SK-N-SH treated with all-trans-retinoic acid at 6 μM for 48 hours (cell line): ENCODE measurements at regions not wholly inside any gene's neighbourhood (a gene's known extent, or its start where the extent isn't known, plus 50 kb on each side); places are given as distances from the start of the nearest gene placed in this dataset.

ENCODE experiments used
- ATAC-seq: fragments of 200-7000 bp; cut with Tn5 transposase; 3 replicates; pipeline ENCODE4 v1.9.1; 2020; ENCODE audit warnings: mild to moderate bottlenecking, moderate library complexity
- ARNTL ChIP-seq: fragments of 450-650 bp; formaldehyde crosslinking; IDR thresholded peaks from 2 replicates; pipeline ENCODE4 v1.5.0; 2020; ENCODE audit warnings: low read depth, mild to moderate bottlenecking, moderate library complexity, borderline replicate concordance
- CSDC2 ChIP-seq: fragments of 250-450 bp; sonication (Bioruptor Pico); IDR thresholded peaks from 2 replicates; pipeline ENCODE4 v1.5.0; 2020; ENCODE audit warnings: mild to moderate bottlenecking, moderate library complexity
- ESRRG ChIP-seq: fragments of 250-450 bp; sonication (Bioruptor Pico); IDR thresholded peaks from 2 replicates; pipeline ENCODE4 v1.6.1; 2021; ENCODE audit warnings: mild to moderate bottlenecking
- GLIS3 ChIP-seq: fragments of 250-450 bp; sonication (Bioruptor Pico); IDR thresholded peaks from 2 replicates; pipeline ENCODE4 v1.5.0; 2020; ENCODE audit warnings: mild to moderate bottlenecking, moderate library complexity
- ISL1 ChIP-seq: fragments of 250-450 bp; sonication (Bioruptor Pico); IDR thresholded peaks from 2 replicates; pipeline ENCODE4 v2.1.2; 2022; ENCODE audit warnings: mild to moderate bottlenecking, moderate library complexity
- RARB ChIP-seq: fragments of 250-450 bp; sonication (Bioruptor Pico); IDR thresholded peaks from 2 replicates; pipeline ENCODE4 v1.8.0; 2021; ENCODE audit warnings: mild to moderate bottlenecking, moderate library complexity
- TCF4 ChIP-seq: fragments of 250-450 bp; sonication (Bioruptor Pico); IDR thresholded peaks from 2 replicates; pipeline ENCODE4 v1.8.0; 2021; ENCODE audit warnings: mild to moderate bottlenecking, moderate library complexity, borderline replicate concordance
- TOX ChIP-seq: fragments of 250-450 bp; sonication (Bioruptor Pico); IDR thresholded peaks from 2 replicates; pipeline ENCODE4 v1.8.0; 2021; ENCODE audit warnings: mild to moderate bottlenecking, moderate library complexity, borderline replicate concordance
- ZFP3 ChIP-seq: fragments of 250-450 bp; sonication (Bioruptor Pico); IDR thresholded peaks from 2 replicates; pipeline ENCODE4 v1.5.0; 2020; ENCODE audit warnings: mild to moderate bottlenecking, moderate library complexity
- ZFP30 ChIP-seq: fragments of 450-650 bp; formaldehyde crosslinking; IDR thresholded peaks from 2 replicates; pipeline ENCODE4 v1.5.0; 2022; ENCODE audit warnings: mild to moderate bottlenecking, moderate library complexity
- ZNF565 ChIP-seq: fragments of 450-650 bp; formaldehyde crosslinking; conservative IDR thresholded peaks from 2 replicates; pipeline ENCODE4 v1.5.0; 2020; ENCODE audit warnings: low read depth, mild to moderate bottlenecking, moderate library complexity
- ZNF70 ChIP-seq: fragments of 450-650 bp; formaldehyde crosslinking; IDR thresholded peaks from 2 replicates; pipeline ENCODE4 v1.5.0; 2020; ENCODE audit warnings: mild to moderate bottlenecking, moderate library complexity
- TF ChIP-seq, protein P1 (sequence below): fragments of 250-450 bp; sonication (Bioruptor Pico); IDR thresholded peaks from 2 replicates; pipeline ENCODE4 v1.8.0; 2021; ENCODE audit warnings: low read depth, mild to moderate bottlenecking, moderate library complexity, borderline replicate concordance
- TF ChIP-seq, protein P2 (sequence below): fragments of 250-450 bp; sonication (Bioruptor Pico); IDR thresholded peaks from 2 replicates; pipeline ENCODE4 v1.5.0; 2020; ENCODE audit warnings: mild to moderate bottlenecking, moderate library complexity
- TF ChIP-seq, protein P3 (sequence below): fragments of 250-450 bp; sonication (Bioruptor Pico); IDR thresholded peaks from 2 replicates; pipeline ENCODE4 v1.5.1; 2020; ENCODE audit warnings: low read depth, mild to moderate bottlenecking, moderate library complexity
- TF ChIP-seq, protein P4 (sequence below): fragments of 250-450 bp; sonication (Bioruptor Pico); IDR thresholded peaks from 2 replicates; pipeline ENCODE4 v1.5.1; 2021; ENCODE audit warnings: mild to moderate bottlenecking, moderate library complexity
- TF ChIP-seq, protein P5 (sequence below): fragments of 250-450 bp; sonication (Bioruptor Pico); IDR thresholded peaks from 2 replicates; pipeline ENCODE4 v1.8.0; 2020; ENCODE audit warnings: mild to moderate bottlenecking, moderate library complexity, borderline replicate concordance

DNA sequence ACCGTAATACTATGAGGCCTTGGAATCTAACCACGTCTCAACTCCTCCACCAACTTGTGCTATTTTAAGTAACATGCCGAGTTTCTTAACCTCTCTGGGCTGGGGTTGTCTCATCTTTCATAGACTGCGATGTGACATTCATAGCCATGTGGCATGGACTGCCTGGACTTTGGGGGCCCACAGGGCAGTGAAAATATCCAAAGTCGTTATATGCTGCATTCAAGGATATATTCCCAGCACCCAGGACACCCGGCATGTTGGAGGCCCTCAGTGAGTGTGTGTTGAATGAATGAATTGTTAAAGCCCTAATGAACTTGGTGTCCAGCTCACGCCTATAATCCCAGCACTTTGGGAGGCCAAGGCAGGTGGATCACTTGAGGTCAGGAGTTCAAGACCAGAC, 203.1 kb downstream of the CBLN1 start:
- ATAC-seq: no peak
- TF ChIP-seq ISL1 (no peak), ARNTL (CRISPR knock-in tag) (no peak), ZFP3 (no peak), ZFP30 (no peak), GLIS3 (CRISPR knock-in tag) (no peak), TOX (CRISPR knock-in tag) (no peak), CSDC2 (CRISPR knock-in tag) (no peak)
- TF ChIP-seq, protein P1, sequence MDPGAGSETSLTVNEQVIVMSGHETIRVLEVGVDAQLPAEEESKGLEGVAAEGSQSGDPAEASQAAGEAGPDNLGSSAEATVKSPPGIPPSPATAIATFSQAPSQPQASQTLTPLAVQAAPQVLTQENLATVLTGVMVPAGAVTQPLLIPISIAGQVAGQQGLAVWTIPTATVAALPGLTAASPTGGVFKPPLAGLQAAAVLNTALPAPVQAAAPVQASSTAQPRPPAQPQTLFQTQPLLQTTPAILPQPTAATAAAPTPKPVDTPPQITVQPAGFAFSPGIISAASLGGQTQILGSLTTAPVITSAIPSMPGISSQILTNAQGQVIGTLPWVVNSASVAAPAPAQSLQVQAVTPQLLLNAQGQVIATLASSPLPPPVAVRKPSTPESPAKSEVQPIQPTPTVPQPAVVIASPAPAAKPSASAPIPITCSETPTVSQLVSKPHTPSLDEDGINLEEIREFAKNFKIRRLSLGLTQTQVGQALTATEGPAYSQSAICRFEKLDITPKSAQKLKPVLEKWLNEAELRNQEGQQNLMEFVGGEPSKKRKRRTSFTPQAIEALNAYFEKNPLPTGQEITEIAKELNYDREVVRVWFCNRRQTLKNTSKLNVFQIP (CRISPR knock-in tag): no peak
- TF ChIP-seq, protein P2, sequence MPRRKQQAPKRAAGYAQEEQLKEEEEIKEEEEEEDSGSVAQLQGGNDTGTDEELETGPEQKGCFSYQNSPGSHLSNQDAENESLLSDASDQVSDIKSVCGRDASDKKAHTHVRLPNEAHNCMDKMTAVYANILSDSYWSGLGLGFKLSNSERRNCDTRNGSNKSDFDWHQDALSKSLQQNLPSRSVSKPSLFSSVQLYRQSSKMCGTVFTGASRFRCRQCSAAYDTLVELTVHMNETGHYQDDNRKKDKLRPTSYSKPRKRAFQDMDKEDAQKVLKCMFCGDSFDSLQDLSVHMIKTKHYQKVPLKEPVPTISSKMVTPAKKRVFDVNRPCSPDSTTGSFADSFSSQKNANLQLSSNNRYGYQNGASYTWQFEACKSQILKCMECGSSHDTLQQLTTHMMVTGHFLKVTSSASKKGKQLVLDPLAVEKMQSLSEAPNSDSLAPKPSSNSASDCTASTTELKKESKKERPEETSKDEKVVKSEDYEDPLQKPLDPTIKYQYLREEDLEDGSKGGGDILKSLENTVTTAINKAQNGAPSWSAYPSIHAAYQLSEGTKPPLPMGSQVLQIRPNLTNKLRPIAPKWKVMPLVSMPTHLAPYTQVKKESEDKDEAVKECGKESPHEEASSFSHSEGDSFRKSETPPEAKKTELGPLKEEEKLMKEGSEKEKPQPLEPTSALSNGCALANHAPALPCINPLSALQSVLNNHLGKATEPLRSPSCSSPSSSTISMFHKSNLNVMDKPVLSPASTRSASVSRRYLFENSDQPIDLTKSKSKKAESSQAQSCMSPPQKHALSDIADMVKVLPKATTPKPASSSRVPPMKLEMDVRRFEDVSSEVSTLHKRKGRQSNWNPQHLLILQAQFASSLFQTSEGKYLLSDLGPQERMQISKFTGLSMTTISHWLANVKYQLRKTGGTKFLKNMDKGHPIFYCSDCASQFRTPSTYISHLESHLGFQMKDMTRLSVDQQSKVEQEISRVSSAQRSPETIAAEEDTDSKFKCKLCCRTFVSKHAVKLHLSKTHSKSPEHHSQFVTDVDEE: no peak

DNA sequence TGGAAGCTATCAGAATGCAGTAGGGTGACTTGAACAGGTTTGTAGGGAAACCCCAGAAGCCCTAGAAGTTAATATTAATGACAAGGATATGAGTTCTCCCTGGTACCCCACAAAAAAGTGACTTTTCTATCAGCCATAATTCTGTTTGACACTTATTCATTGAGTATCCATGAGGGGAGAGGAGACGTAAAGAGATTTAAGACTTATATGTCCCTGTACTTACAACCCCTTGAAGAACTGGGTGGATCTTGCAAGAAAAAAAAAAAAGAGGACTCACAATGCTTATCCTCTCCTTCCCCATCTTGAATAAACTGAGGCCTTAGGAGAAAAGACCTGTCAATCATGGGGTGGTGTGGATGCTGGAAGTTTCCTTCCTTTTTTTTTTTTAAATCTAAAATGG, 203.5 kb downstream of the CBLN1 start:
- no peak for ATAC-seq
- TF ChIP-seq ZNF70 (CRISPR knock-in tag) (no peak), ZFP30 (no peak), ARNTL (CRISPR knock-in tag) (no peak), ZNF565 (CRISPR knock-in tag) (no peak), TCF4 (no peak), GLIS3 (CRISPR knock-in tag) (no peak), RARB (CRISPR knock-in tag) (no peak), ESRRG (CRISPR knock-in tag) (no peak)
- TF ChIP-seq, protein P3, sequence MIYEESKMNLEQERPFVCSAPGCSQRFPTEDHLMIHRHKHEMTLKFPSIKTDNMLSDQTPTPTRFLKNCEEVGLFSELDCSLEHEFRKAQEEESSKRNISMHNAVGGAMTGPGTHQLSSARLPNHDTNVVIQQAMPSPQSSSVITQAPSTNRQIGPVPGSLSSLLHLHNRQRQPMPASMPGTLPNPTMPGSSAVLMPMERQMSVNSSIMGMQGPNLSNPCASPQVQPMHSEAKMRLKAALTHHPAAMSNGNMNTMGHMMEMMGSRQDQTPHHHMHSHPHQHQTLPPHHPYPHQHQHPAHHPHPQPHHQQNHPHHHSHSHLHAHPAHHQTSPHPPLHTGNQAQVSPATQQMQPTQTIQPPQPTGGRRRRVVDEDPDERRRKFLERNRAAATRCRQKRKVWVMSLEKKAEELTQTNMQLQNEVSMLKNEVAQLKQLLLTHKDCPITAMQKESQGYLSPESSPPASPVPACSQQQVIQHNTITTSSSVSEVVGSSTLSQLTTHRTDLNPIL: no peak
- TF ChIP-seq, protein P4, sequence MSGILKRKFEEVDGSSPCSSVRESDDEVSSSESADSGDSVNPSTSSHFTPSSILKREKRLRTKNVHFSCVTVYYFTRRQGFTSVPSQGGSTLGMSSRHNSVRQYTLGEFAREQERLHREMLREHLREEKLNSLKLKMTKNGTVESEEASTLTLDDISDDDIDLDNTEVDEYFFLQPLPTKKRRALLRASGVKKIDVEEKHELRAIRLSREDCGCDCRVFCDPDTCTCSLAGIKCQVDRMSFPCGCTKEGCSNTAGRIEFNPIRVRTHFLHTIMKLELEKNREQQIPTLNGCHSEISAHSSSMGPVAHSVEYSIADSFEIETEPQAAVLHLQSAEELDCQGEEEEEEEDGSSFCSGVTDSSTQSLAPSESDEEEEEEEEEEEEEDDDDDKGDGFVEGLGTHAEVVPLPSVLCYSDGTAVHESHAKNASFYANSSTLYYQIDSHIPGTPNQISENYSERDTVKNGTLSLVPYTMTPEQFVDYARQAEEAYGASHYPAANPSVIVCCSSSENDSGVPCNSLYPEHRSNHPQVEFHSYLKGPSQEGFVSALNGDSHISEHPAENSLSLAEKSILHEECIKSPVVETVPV (CRISPR knock-in tag): no peak
- TF ChIP-seq, protein P2: no peak
- TF ChIP-seq, protein P5, sequence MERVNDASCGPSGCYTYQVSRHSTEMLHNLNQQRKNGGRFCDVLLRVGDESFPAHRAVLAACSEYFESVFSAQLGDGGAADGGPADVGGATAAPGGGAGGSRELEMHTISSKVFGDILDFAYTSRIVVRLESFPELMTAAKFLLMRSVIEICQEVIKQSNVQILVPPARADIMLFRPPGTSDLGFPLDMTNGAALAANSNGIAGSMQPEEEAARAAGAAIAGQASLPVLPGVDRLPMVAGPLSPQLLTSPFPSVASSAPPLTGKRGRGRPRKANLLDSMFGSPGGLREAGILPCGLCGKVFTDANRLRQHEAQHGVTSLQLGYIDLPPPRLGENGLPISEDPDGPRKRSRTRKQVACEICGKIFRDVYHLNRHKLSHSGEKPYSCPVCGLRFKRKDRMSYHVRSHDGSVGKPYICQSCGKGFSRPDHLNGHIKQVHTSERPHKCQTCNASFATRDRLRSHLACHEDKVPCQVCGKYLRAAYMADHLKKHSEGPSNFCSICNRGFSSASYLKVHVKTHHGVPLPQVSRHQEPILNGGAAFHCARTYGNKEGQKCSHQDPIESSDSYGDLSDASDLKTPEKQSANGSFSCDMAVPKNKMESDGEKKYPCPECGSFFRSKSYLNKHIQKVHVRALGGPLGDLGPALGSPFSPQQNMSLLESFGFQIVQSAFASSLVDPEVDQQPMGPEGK (CRISPR knock-in tag): no peak
- TF ChIP-seq, protein P1 (CRISPR knock-in tag): no peak
- TF ChIP-seq, all 23 proteins: peak for 0
